SU-DHL-6 (cell line): ENCODE measurements at regions not wholly inside any gene's neighbourhood (a gene's known extent, or its start where the extent isn't known, plus 50 kb on each side); places are given as distances from the start of the nearest gene placed in this dataset.

ENCODE experiments used
- CTCF ChIP-seq: fragments of 200-600 bp; sonication (generic); IDR thresholded peaks from one replicate; pipeline ENCODE4 v1.5.1; 2017; ENCODE audit warnings: antibody characterized with exemption, mild to moderate bottlenecking, low read length, moderate library complexity; ENCODE audit not compliant: insufficient read depth, poor library complexity, severe bottlenecking
- EZH2phosphoT487 ChIP-seq: fragments of 200-600 bp; sonication (generic), shearing (Covaris generic); conservative IDR thresholded peaks from 2 replicates; pipeline ENCODE4 v1.6.1; 2018; ENCODE audit warnings: mild to moderate bottlenecking, antibody characterized with exemption, low read length, moderate library complexity, mixed read lengths

- no peak for TF ChIP-seq CTCF
- no peak for TF ChIP-seq EZH2phosphoT487
These were observed 158.4 kb downstream of the GALC start for GRCh38 chr14:87834594-87834993.
